OCI-LY1 (cell line): ENCODE measurements at regions not wholly inside any gene's neighbourhood (a gene's known extent, or its start where the extent isn't known, plus 50 kb on each side); places are given as distances from the start of the nearest gene placed in this dataset.

Experiments
- CTCF ChIP-seq: fragments of 200-600 bp; sonication (generic), shearing (Covaris generic); IDR thresholded peaks from 2 replicates; pipeline ENCODE4 v1.5.1; 2017; ENCODE audit warnings: mild to moderate bottlenecking, antibody characterized with exemption, low read length, moderate library complexity, mixed read lengths
- EZH2 ChIP-seq: fragments of 200-600 bp; sonication (generic), shearing (Covaris generic); IDR thresholded peaks from 2 replicates; pipeline ENCODE4 v1.8.0; 2017; ENCODE audit warnings: borderline replicate concordance, mixed run types, mild to moderate bottlenecking, antibody characterized with exemption, low read length, moderate library complexity, mixed read lengths

DNA sequence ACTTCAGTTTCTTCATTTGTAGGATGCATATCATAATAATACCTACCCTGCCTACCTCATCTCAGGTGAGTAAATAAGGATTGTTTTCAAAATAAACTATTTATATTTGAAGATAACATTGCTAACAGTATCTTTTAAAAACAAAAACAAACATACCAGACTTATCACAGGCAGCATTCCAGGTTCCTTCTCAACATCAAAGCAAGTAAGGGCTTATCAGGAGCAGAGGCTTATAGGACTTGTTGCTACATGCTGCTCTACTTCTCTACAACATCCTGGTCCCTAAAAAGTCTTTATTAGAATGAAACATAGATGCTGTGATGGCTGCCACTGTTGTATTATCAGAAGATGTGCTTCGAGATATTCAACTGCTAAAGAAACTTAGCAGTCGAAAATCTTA is 149.2 kb upstream of the PRDM1 start:
- no peak for TF ChIP-seq CTCF
- TF ChIP-seq EZH2, result no peak
